Ishikawa (cell line): ENCODE measurements at regions not wholly inside any gene's neighbourhood (a gene's known extent, or its start where the extent isn't known, plus 50 kb on each side); places are given as distances from the start of the nearest gene placed in this dataset.

Experiments
- CREB1 ChIP-seq: IDR thresholded peaks from 2 replicates; pipeline ENCODE4 v1.6.1; 2012; ENCODE audit warnings: low read depth
- EP300 ChIP-seq: IDR thresholded peaks from 2 replicates; pipeline ENCODE4 v1.6.1; 2012; ENCODE audit warnings: borderline replicate concordance
- FOXM1 ChIP-seq: IDR thresholded peaks from 2 replicates; pipeline ENCODE4 v1.6.1; 2012; ENCODE audit warnings: low read depth, borderline replicate concordance
- TEAD4 ChIP-seq: IDR thresholded peaks from 2 replicates; pipeline ENCODE4 v1.6.1; 2012

GRCh38 chr12:93043877-93044209 lies 114.7 kb upstream of the EEA1 start:
- TF ChIP-seq CREB1 (no peak), FOXM1 (no peak), EP300 (no peak), TEAD4 (no peak)
